HG03139 (cell line): ENCODE measurements at regions not wholly inside any gene's neighbourhood (a gene's known extent, or its start where the extent isn't known, plus 50 kb on each side); places are given as distances from the start of the nearest gene placed in this dataset.
"Not testable (repeated sequence)": the region's sequence is repeated elsewhere in the genome, so short reads cannot be mapped to it uniquely, and the experiment has no call there.

Source experiments
- ATAC-seq: cut with Tn5 transposase; IDR thresholded peaks from one replicate; pipeline ENCODE4 v1.9.1; 2021; ENCODE audit not compliant: unreplicated experiment

- no peak for ATAC-seq
Measured at GRCh38 chr14:51443195-51444018, 203.4 kb downstream of the TMX1 start.

DNA sequence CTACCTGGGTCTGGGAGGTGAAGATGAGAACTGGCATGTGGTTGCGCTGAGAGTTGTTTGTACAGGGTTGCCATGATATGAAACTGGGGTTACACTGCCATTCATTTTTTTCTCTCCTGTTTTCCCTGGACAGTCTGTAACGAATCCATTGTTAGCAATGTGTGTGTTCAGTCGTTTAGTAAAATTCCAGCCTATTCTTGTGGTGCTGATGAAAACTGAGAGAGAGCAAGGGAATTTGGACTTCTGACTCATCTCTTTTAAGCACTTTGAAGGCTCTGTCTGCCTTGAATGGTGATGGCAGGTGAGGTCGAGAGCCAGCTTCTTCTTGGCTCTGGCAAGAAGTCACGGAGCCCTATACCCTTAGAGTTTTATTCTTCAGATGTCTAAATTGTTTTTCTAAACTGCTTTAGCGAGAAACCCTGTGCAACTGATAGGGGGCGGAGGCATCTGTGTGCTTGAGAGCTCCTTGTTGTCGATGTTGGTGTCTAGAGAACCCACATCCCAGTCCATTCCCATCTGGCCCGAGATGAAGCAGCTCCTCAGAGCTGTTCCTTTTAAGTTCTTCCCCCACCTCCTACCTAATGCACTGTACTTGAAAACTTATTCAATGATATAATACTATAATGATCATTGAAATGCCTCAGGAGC lies 204.4 kb downstream of the TMX1 start:
- no peak for ATAC-seq

- no peak for ATAC-seq
Measured at GRCh38 chr14:51445001-51445390, 204.9 kb downstream of the TMX1 start.

DNA sequence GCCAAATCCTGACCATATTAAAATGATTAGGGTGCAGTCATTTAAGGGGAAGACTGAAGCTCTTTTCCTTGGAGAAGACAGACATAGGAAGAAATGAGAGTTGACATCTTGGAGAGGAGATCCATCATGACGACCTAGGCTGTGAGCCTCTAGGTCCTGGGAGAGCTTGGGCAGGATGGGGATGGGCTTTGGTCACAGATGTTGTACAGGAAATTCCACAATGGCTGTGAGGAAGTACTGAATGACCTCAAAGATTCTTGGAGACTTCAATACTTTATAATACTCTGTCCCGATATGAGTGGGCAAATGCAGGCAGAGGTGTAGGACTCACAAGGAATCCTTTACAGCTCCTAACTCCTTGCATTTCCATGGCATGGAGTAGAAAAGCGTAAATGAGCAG lies 204.9 kb upstream of the FRMD6 start:
- no peak for ATAC-seq

- ATAC-seq: no peak
Measured at GRCh38 chr14:51447411-51447810, 204.3 kb upstream of the FRMD6 start.

- no peak for ATAC-seq
Measured at GRCh38 chr14:51448831-51449670, 202.7 kb upstream of the FRMD6 start.

GRCh38 chr14:51449681-51450080 lies 202.0 kb upstream of the FRMD6 start:
- no peak for ATAC-seq

GRCh38 chr14:51451561-51451960 lies 200.1 kb upstream of the FRMD6 start:
- ATAC-seq: no peak

GRCh38 chr14:51453869-51454268 lies 197.8 kb upstream of the FRMD6 start:
- no peak for ATAC-seq

- ATAC-seq: no peak
Measured at GRCh38 chr14:51454351-51454750, 197.4 kb upstream of the FRMD6 start.

GRCh38 chr14:51455041-51455835 lies 196.5 kb upstream of the FRMD6 start:
- ATAC-seq: no peak

DNA sequence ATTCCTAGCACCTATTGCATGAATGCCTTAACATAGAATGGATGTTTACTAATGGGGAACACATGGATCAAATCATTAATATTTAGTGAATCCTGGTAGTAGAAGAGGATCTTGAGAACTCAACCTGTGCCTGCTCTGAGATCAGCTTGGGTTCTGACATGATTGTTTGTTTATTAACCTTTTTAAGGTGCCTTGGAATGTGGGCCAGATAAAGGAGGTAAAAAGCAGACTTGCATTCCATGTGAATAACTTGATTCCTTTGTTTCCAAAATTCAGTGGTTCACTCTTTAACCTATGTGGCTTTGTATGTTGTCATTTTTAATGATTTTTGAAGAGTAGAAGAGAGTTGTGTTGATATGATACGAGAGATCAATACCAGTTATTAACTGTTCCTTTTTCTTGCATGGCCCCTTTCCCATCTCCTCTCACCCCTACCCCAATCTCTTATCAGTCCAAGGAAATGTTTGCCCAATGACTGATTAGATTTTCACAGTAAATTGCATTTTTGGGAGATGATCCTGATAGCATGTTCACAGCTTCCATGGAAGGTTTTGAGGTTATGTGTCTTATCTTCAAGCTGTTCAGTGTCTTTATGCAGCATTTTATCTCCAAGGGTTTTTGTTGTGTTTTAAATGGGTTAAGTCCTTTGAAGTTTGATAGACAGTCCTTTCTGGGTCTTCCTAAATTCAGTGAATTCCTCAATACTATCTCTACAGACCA lies 193.7 kb upstream of the FRMD6 start:
- ATAC-seq: no peak

DNA sequence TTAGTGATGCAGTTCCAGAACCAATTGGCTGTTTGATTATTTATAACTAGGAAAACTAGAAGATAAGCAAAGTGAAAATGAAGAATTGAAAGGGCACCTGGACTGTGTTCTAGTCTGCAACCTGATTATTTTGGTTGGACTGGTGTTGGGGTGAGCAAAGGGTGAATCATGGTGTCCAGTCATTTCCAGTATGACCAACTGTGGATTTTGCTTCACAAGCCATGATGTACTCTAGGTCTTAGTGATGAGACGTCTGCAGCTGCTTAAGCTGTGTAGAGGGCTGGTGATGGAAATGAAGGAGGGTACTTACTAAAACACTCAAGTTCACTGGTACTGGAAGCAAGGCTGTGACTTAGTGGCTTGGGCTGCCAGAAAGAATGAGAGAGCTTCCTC lies 193.2 kb upstream of the FRMD6 start:
- no peak for ATAC-seq

DNA sequence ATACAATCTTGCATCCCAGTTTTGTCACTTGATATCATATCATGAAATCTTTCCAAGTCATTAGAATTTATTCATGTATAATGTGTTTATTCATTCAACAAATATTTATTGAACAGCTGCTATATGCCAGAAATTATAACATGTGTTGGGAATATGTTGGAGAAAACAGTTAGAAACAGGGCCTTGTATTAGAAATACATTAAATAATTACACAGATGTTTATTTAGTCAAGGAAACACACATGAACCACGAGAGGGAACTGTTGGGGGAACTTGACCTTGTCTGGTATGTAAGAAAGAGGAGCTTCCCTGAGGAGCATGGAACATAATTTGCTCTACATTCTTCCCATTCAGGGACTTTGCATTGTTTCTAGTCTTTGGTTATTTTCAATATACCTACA lies 191.7 kb upstream of the FRMD6 start:
- no peak for ATAC-seq

- ATAC-seq: no peak
Measured at GRCh38 chr14:51462182-51462581, 189.5 kb upstream of the FRMD6 start.

GRCh38 chr14:51462706-51463105 lies 189.0 kb upstream of the FRMD6 start:
- no peak for ATAC-seq

DNA sequence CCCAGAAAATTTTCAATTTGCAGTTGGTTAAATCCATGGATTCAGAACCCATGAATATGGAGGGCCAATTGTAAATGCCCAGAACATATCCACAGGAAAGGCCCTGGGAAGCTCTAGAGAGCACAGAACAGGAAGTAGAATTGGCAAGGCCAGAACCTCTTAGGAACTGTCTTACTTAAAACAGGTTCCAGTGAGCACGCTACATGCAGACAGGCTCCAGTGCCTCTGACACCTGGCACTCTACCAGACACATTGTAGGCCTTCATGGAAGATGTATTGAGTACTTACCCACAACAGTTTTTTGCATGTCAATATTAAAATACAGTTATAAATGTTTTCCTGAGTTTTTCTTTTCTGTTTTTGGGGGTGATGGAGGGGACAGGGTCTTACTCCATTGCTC lies 188.2 kb upstream of the FRMD6 start:
- ATAC-seq: no peak

DNA sequence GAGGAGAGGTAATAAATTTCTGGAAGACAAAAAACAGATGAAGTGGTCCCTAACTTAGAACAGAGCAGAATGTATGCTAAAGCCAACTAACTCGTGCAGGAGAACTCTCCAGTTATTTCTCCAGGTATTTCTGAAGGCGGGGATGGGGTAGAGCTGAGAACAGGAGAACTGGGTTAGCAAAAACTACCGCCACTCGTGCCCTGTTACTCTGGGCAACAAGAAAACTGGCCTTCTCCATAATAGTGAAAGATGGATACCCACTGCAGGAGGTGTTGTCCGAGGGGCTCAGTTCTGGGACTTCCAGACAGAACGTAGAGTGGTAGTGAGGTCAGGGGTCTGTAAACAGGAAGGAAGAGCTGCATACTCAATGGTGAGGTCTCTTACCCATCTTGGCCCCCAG lies 187.3 kb upstream of the FRMD6 start:
- no peak for ATAC-seq

DNA sequence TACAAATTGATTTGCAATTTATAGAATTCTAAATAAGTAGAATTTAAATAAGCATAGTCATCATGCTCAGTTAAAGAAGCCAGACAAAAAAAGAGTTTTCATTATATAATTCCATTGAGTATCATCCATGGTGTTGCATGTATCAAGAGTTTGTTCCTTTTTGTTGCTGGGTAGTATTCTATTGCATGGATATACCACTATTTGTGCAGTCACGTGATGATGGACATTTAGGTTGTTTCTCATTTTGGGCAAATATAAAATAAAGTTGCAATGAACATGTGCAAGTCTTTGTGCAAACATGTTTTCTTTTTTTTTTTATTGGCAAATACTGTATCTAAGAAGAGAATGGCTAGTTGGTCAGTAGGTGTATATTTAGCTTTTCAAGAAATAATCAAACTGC lies 186.2 kb upstream of the FRMD6 start:
- no peak for ATAC-seq

GRCh38 chr14:51467392-51467791 lies 184.3 kb upstream of the FRMD6 start:
- not testable (repeated sequence) for ATAC-seq
